Activated naive CD4-positive, alpha-beta T cell treated with anti-CD3 and anti-CD28 coated beads, Interleukin-2, amount 50 U/mL, for 72 hours (primary cell): ENCODE measurements at regions not wholly inside any gene's neighbourhood (a gene's known extent, or its start where the extent isn't known, plus 50 kb on each side); places are given as distances from the start of the nearest gene placed in this dataset.
"Not testable (repeated sequence)": the region's sequence is repeated elsewhere in the genome, so short reads cannot be mapped to it uniquely, and the experiment has no call there.

Experiments used
- ATAC-seq, 2 donors: fragments of 150-1000 bp; cut with Tn5 transposase; 2 replicates each; pipeline ENCODE4 v1.10.0; 2021; ENCODE audit warnings: mild to moderate bottlenecking in 2 of 2, moderate library complexity in 2 of 2
- DNase-seq, 2 donors: peaks; one replicate each; pipeline ENCODE4 v3.0.0; 2021 to 2022; ENCODE audit warnings: low spot score in 2 of 2
- H3K27ac Mint-ChIP-seq, 2 donors: one replicate each; pipeline ENCODE4 v1.8.0; 2022; ENCODE audit warnings: mild to moderate bottlenecking in 2 of 2, mixed read lengths in 2 of 2
- H3K36me3 Mint-ChIP-seq, 2 donors: one replicate each; pipeline ENCODE4 v1.8.0; 2022; ENCODE audit warnings: mixed read lengths in 2 of 2
- H3K9me3 Mint-ChIP-seq, 2 donors: one replicate each; pipeline ENCODE4 v1.8.0; 2022; ENCODE audit warnings: mixed read lengths in 2 of 2

DNA sequence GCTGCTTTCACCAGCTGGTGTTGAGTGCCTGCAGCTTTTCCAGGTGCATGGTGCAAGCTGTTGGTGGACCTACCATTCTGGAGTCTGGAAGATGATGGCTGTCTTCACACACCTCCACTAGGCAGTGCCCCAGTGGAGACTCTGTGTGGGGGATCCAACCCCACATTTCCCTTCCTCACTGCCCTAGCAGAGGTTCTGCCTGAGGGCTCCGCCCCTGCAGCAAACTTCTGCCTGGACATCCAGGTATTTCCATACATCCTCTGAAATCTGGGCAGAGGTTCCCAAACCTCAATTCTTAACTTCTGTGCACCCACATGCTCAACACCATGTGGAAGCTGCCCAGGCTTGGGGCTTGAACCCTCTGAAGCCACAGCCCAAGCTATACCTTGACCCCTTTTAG is 172.4 kb downstream of the PHF2 start:
- H3K27ac Mint-ChIP-seq, ATAC-seq, DNase-seq: not testable (repeated sequence)
- Mint-ChIP-seq H3K36me3 (peaks cover 33 to 48% of the 10 kb centered on the region in 2 donors), H3K9me3 (peaks cover 29 to 42% of the 10 kb centered on the region in 2 donors)

GRCh38 chr9:93731963-93732362 is 155.6 kb downstream of the PHF2 start:
- H3K27ac Mint-ChIP-seq: no peak overlapping the region
- ATAC-seq (no peak), DNase-seq (no peak)
- peaks cover 15 to 18% of the 10 kb centered on the region in 2 donors for H3K9me3 Mint-ChIP-seq
- peaks cover 23 to 24% of the 10 kb centered on the region in 2 donors for H3K36me3 Mint-ChIP-seq

DNA sequence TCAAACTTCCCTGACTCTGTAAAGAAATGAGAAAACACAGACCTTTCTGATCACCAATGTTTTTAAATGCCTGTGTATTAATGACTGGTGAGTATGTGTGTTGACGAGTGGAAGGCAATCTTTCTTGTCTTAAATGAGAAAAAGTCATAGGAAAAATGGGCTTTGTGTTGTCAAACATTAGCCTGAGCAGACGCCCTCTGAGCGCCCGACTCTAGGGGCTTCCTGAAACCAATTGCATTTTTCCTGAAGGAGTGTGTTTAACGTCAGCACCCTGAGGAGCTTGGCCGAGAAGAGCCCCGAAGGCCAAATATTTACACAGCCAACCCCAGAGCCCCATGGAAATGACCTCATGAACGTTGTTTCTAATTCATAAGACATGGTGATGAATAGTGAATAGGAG is 154.3 kb downstream of the PHF2 start:
- DNase-seq (no peak), ATAC-seq (no peak)
- H3K27ac Mint-ChIP-seq: no peak overlapping the region

DNA sequence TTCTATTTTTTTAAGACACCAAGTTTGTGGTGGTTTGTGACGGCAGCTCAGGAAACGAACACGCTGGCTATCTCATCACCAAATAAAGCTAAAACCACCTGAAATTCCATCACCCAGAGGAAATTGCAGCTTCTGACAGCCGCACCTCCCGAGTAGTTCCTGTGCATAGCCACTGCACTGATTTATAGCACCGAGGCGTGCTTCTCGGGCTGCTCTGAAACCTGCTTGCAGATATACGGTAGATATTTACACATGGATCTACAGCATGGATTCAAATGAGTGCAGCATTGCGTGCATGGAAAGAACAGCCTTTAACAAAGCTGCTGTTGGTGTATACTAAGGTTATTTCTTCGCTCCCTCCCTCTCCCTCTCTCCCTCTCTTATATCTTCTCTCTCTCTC is 153.8 kb downstream of the PHF2 start:
- no peak overlapping the region for H3K27ac Mint-ChIP-seq
- peaks cover 23 to 24% of the 10 kb centered on the region in 2 donors for H3K36me3 Mint-ChIP-seq
- ATAC-seq (no peak), DNase-seq (no peak)
- peaks cover 11 to 15% of the 10 kb centered on the region in 2 donors for H3K9me3 Mint-ChIP-seq

More for the DNA sequence above, 154.3 kb downstream of the PHF2 start:
- H3K9me3 Mint-ChIP-seq: peaks cover 11 to 15% of the 10 kb centered on the region in 2 donors
- H3K36me3 Mint-ChIP-seq: peaks cover 23 to 24% of the 10 kb centered on the region in 2 donors
